Naive thymus-derived CD8-positive, alpha-beta T cell (primary cell): ENCODE measurements at regions not wholly inside any gene's neighbourhood (a gene's known extent, or its start where the extent isn't known, plus 50 kb on each side); places are given as distances from the start of the nearest gene placed in this dataset.

Experiments used
- ATAC-seq, 2 donors: fragments of 150-1000 bp; cut with Tn5 transposase in 1 of 2; sonication (Bioruptor Pico), chemical (Tn5 transposase) in 1 of 2; 1 replicate in 1 of 2; 2 replicates in 1 of 2; pipeline ENCODE4 v1.10.0; 2021; ENCODE audit warnings: mild to moderate bottlenecking in 2 of 2, moderate library complexity in 2 of 2
- POLR2A ChIA-PET: fragments of 350-600 bp; sonication (Branson Sonifier 250); formaldehyde crosslinking; loops from one replicate; lab custom pipeline; 2021; ENCODE audit warnings: antibody characterized with exemption; lab: Charles Lee
- DNase-seq, 10 donors: peaks; one replicate each; pipeline versions ENCODE4 v3.0.0 to v3.0.0-alpha.2; 2020 to 2022
- H3K27ac Mint-ChIP-seq, 10 donors: one replicate each; pipeline ENCODE4 v1.8.0; 2020 to 2022; ENCODE audit warnings: mild to moderate bottlenecking in 10 of 10, mixed read lengths in 10 of 10, moderate library complexity in 4 of 10, inconsistent platforms in 1 of 10
- H3K27me3 Mint-ChIP-seq, 5 donors: one replicate each; pipeline ENCODE4 v1.8.0; 2021 to 2022; ENCODE audit warnings: mixed read lengths in 5 of 5
- H3K36me3 Mint-ChIP-seq, 3 donors: one replicate each; pipeline ENCODE4 v1.8.0; 2020 to 2022; ENCODE audit warnings: mixed read lengths in 3 of 3, mild to moderate bottlenecking in 2 of 3, inconsistent platforms in 1 of 3
- H3K4me1 Mint-ChIP-seq, 4 donors: one replicate each; pipeline ENCODE4 v1.8.0; 2021 to 2022; ENCODE audit warnings: mixed read lengths in 4 of 4
- H3K4me3 Mint-ChIP-seq, 10 donors: one replicate each; pipeline ENCODE4 v1.8.0; 2020 to 2022; ENCODE audit warnings: mild to moderate bottlenecking in 10 of 10, mixed read lengths in 10 of 10, moderate library complexity in 6 of 10, inconsistent platforms in 1 of 10
- H3K9me3 Mint-ChIP-seq, 9 donors: one replicate each; pipeline ENCODE4 v1.8.0; 2020 to 2022; ENCODE audit warnings: mixed read lengths in 9 of 9, mild to moderate bottlenecking in 3 of 9, inconsistent platforms in 1 of 9, moderate library complexity in 1 of 9

- POLR2A ChIA-PET = no interaction called here
Observed at GRCh38 chr13:80618781-80619180, 277.9 kb upstream of the SPRY2 start.

GRCh38 chr13:80612804-80613203 is 271.9 kb upstream of the SPRY2 start:
- no peaks in the 10 kb centered on the region for H3K27me3 Mint-ChIP-seq
- POLR2A ChIA-PET = no interaction called here
- H3K36me3 Mint-ChIP-seq = no peaks in the 10 kb centered on the region
- H3K4me1 Mint-ChIP-seq = no peaks in the 10 kb centered on the region
- H3K9me3 Mint-ChIP-seq = peaks cover 0 to 15% (median 0%) of the 10 kb centered on the region in 9 donors
- no peak overlapping the region for H3K27ac Mint-ChIP-seq
- ATAC-seq = no peak
- DNase-seq = no peak
- H3K4me3 Mint-ChIP-seq = no peak overlapping the region

More at GRCh38 chr13:80618781-80619180, 277.9 kb upstream of the SPRY2 start:
- Mint-ChIP-seq H3K9me3 (peaks cover 0 to 16% (median 0%) of the 10 kb centered on the region in 9 donors), H3K4me3 (no peak overlapping the region), H3K27ac (no peak overlapping the region), H3K27me3 (no peaks in the 10 kb centered on the region), H3K36me3 (no peaks in the 10 kb centered on the region), H3K4me1 (no peaks in the 10 kb centered on the region)
- DNase-seq (no peak), ATAC-seq (no peak)

GRCh38 chr13:80611310-80611709 is 270.4 kb upstream of the SPRY2 start:
- POLR2A ChIA-PET = no interaction called here
- H3K36me3 Mint-ChIP-seq = no peaks in the 10 kb centered on the region
- no peak overlapping the region for H3K27ac Mint-ChIP-seq
- DNase-seq (no peak), ATAC-seq (no peak)
- H3K27me3 Mint-ChIP-seq = no peaks in the 10 kb centered on the region
- H3K4me1 Mint-ChIP-seq = no peaks in the 10 kb centered on the region
- H3K4me3 Mint-ChIP-seq = no peak overlapping the region
- peaks cover 0 to 4% (median 0%) of the 10 kb centered on the region in 9 donors for H3K9me3 Mint-ChIP-seq

- no peak overlapping the region for H3K27ac Mint-ChIP-seq
- POLR2A ChIA-PET = no interaction called here
- H3K9me3 Mint-ChIP-seq = peaks cover 0 to 4% (median 0%) of the 10 kb centered on the region in 9 donors
- DNase-seq = no peak
- H3K4me1 Mint-ChIP-seq = no peaks in the 10 kb centered on the region
- no peaks in the 10 kb centered on the region for H3K36me3 Mint-ChIP-seq
- no peak for ATAC-seq
- no peaks in the 10 kb centered on the region for H3K27me3 Mint-ChIP-seq
- H3K4me3 Mint-ChIP-seq = no peak overlapping the region
Observed at GRCh38 chr13:80605716-80606115, 264.8 kb upstream of the SPRY2 start.

GRCh38 chr13:80605011-80605410 is 264.1 kb upstream of the SPRY2 start:
- peaks cover 0 to 4% (median 0%) of the 10 kb centered on the region in 9 donors for H3K9me3 Mint-ChIP-seq
- no peak for ATAC-seq
- H3K27me3 Mint-ChIP-seq = peaks cover 0 to 1% (median 0%) of the 10 kb centered on the region in 5 donors
- no peak overlapping the region for H3K27ac Mint-ChIP-seq
- H3K36me3 Mint-ChIP-seq = no peaks in the 10 kb centered on the region
- POLR2A ChIA-PET = no interaction called here
- H3K4me3 Mint-ChIP-seq = no peak overlapping the region
- no peak for DNase-seq
- no peaks in the 10 kb centered on the region for H3K4me1 Mint-ChIP-seq

- H3K27me3 Mint-ChIP-seq = peaks cover 0 to 1% (median 0%) of the 10 kb centered on the region in 5 donors
- peaks cover 0 to 4% (median 0%) of the 10 kb centered on the region in 9 donors for H3K9me3 Mint-ChIP-seq
- POLR2A ChIA-PET = no interaction called here
- no peaks in the 10 kb centered on the region for H3K36me3 Mint-ChIP-seq
- ATAC-seq (no peak), DNase-seq (no peak)
- no peak overlapping the region for H3K27ac Mint-ChIP-seq
- no peaks in the 10 kb centered on the region for H3K4me1 Mint-ChIP-seq
- no peak overlapping the region for H3K4me3 Mint-ChIP-seq
Observed at GRCh38 chr13:80604098-80604497, 263.2 kb upstream of the SPRY2 start.

GRCh38 chr13:80603351-80603750 is 262.4 kb upstream of the SPRY2 start:
- H3K36me3 Mint-ChIP-seq = no peaks in the 10 kb centered on the region
- H3K9me3 Mint-ChIP-seq = peaks cover 0 to 4% (median 0%) of the 10 kb centered on the region in 9 donors
- POLR2A ChIA-PET = no interaction called here
- no peak overlapping the region for H3K27ac Mint-ChIP-seq
- H3K4me3 Mint-ChIP-seq = no peak overlapping the region
- H3K27me3 Mint-ChIP-seq = peaks cover 0 to 1% (median 0%) of the 10 kb centered on the region in 5 donors
- DNase-seq (no peak), ATAC-seq (no peak)
- H3K4me1 Mint-ChIP-seq = no peaks in the 10 kb centered on the region

GRCh38 chr13:80599765-80600164 is 258.8 kb upstream of the SPRY2 start:
- no peak for DNase-seq
- Mint-ChIP-seq H3K36me3 (no peaks in the 10 kb centered on the region), H3K4me1 (no peaks in the 10 kb centered on the region), H3K9me3 (peaks cover 0 to 5% (median 0%) of the 10 kb centered on the region in 9 donors), H3K27me3 (peaks cover 0 to 1% (median 0%) of the 10 kb centered on the region in 5 donors), H3K27ac (no peak overlapping the region), H3K4me3 (no peak overlapping the region)
- ATAC-seq = no peak
- POLR2A ChIA-PET = no interaction called here

- peaks cover 0 to 10% (median 0%) of the 10 kb centered on the region in 9 donors for H3K9me3 Mint-ChIP-seq
- peaks cover 0 to 1% (median 0%) of the 10 kb centered on the region in 5 donors for H3K27me3 Mint-ChIP-seq
- no peaks in the 10 kb centered on the region for H3K4me1 Mint-ChIP-seq
- H3K36me3 Mint-ChIP-seq = no peaks in the 10 kb centered on the region
- ATAC-seq (no peak), DNase-seq (no peak)
- H3K27ac Mint-ChIP-seq = no peak overlapping the region
- H3K4me3 Mint-ChIP-seq = no peak overlapping the region
- POLR2A ChIA-PET = no interaction called here
Observed at GRCh38 chr13:80598189-80598588, 257.3 kb upstream of the SPRY2 start.

GRCh38 chr13:80591976-80592740 is 251.2 kb upstream of the SPRY2 start:
- Mint-ChIP-seq H3K36me3 (no peaks in the 10 kb centered on the region), H3K9me3 (peaks cover 0 to 5% (median 0%) of the 10 kb centered on the region in 9 donors), H3K4me3 (no peak overlapping the region), H3K27me3 (no peaks in the 10 kb centered on the region), H3K27ac (no peak overlapping the region), H3K4me1 (no peaks in the 10 kb centered on the region)
- no peak for DNase-seq
- no peak for ATAC-seq
- POLR2A ChIA-PET = no interaction called here

GRCh38 chr13:80590551-80590950 is 249.6 kb upstream of the SPRY2 start:
- DNase-seq (no peak), ATAC-seq (no peak)
- Mint-ChIP-seq H3K4me3 (no peak overlapping the region), H3K36me3 (no peaks in the 10 kb centered on the region), H3K27me3 (no peaks in the 10 kb centered on the region), H3K4me1 (no peaks in the 10 kb centered on the region), H3K9me3 (peaks cover 0 to 10% (median 0%) of the 10 kb centered on the region in 9 donors), H3K27ac (no peak overlapping the region)
- POLR2A ChIA-PET = no interaction called here

- ATAC-seq (no peak), DNase-seq (no peak)
- Mint-ChIP-seq H3K4me1 (no peaks in the 10 kb centered on the region), H3K4me3 (no peak overlapping the region), H3K36me3 (no peaks in the 10 kb centered on the region), H3K9me3 (peaks cover 0 to 10% (median 0%) of the 10 kb centered on the region in 9 donors), H3K27ac (no peak overlapping the region), H3K27me3 (no peaks in the 10 kb centered on the region)
- POLR2A ChIA-PET = no interaction called here
Observed at GRCh38 chr13:80586356-80586755, 245.4 kb upstream of the SPRY2 start.

- H3K27me3 Mint-ChIP-seq = no peaks in the 10 kb centered on the region
- no peaks in the 10 kb centered on the region for H3K4me1 Mint-ChIP-seq
- H3K36me3 Mint-ChIP-seq = no peaks in the 10 kb centered on the region
- POLR2A ChIA-PET = no interaction called here
- no peak for ATAC-seq
- no peak for DNase-seq
- H3K9me3 Mint-ChIP-seq = peaks cover 0 to 18% (median 0%) of the 10 kb centered on the region in 9 donors
- H3K4me3 Mint-ChIP-seq = no peak overlapping the region
- H3K27ac Mint-ChIP-seq = no peak overlapping the region
Observed at GRCh38 chr13:80585531-80585930, 244.6 kb upstream of the SPRY2 start.

GRCh38 chr13:80584785-80585184 is 243.9 kb upstream of the SPRY2 start:
- no peak overlapping the region for H3K4me3 Mint-ChIP-seq
- no peak overlapping the region for H3K27ac Mint-ChIP-seq
- H3K27me3 Mint-ChIP-seq = no peaks in the 10 kb centered on the region
- H3K9me3 Mint-ChIP-seq = peaks cover 0 to 25% (median 2%) of the 10 kb centered on the region in 9 donors
- H3K4me1 Mint-ChIP-seq = no peaks in the 10 kb centered on the region
- no peaks in the 10 kb centered on the region for H3K36me3 Mint-ChIP-seq
- ATAC-seq = no peak
- no peak for DNase-seq
- POLR2A ChIA-PET = no interaction called here
